Natural killer cell (primary cell): ENCODE measurements at regions not wholly inside any gene's neighbourhood (a gene's known extent, or its start where the extent isn't known, plus 50 kb on each side); places are given as distances from the start of the nearest gene placed in this dataset.

Experiments used
- ATAC-seq, 3 donors: fragments of 150-1000 bp in 2 of 3; fragments of 200-7000 bp in 1 of 3; cut with Tn5 transposase; 1 replicate in 1 of 3; 2 replicates in 2 of 3; pipeline ENCODE4 v1.10.0; 2021; ENCODE audit warnings: mild to moderate bottlenecking in 2 of 3, moderate library complexity in 2 of 3
- DNase-seq, 2 donors: peaks; one replicate each; pipeline versions ENCODE4 v3.0.0 to v3.0.0-alpha.2; 2013 to 2021; ENCODE audit warnings: mixed read lengths in 1 of 2
- H3K27ac ChIP-seq: one replicate; pipeline ENCODE4 v1.5.1; 2013; ENCODE audit warnings: mild to moderate bottlenecking, low read length
- H3K27me3 ChIP-seq: one replicate; pipeline ENCODE4 v1.6.1; 2013; ENCODE audit warnings: low read length; ENCODE audit not compliant: control insufficient read depth, insufficient read depth
- H3K36me3 ChIP-seq: one replicate; pipeline ENCODE4 v1.6.1; 2013; ENCODE audit warnings: low read length; ENCODE audit not compliant: control insufficient read depth, insufficient read depth
- H3K4me1 ChIP-seq: one replicate; pipeline ENCODE4 v1.6.1; 2013; ENCODE audit warnings: low read length; ENCODE audit not compliant: control insufficient read depth, insufficient read depth
- H3K4me3 ChIP-seq: one replicate; pipeline ENCODE4 v1.5.1; 2013; ENCODE audit warnings: low read length
- H3K9me3 ChIP-seq: one replicate; pipeline ENCODE4 v1.6.1; 2013; ENCODE audit warnings: low read length; ENCODE audit not compliant: control insufficient read depth, insufficient read depth
- H3K27ac Mint-ChIP-seq, 2 donors: one replicate each; pipeline ENCODE4 v1.8.0; 2022; ENCODE audit warnings: mild to moderate bottlenecking in 2 of 2, mixed read lengths in 2 of 2, moderate library complexity in 1 of 2
- H3K27me3 Mint-ChIP-seq, 2 donors: one replicate each; pipeline ENCODE4 v1.8.0; 2022; ENCODE audit warnings: low read depth in 2 of 2, mixed read lengths in 2 of 2
- H3K36me3 Mint-ChIP-seq: one replicate; pipeline ENCODE4 v1.8.0; 2022; ENCODE audit warnings: mixed read lengths
- H3K4me1 Mint-ChIP-seq, 2 donors: one replicate each; pipeline ENCODE4 v1.8.0; 2022; ENCODE audit warnings: mixed read lengths in 2 of 2
- H3K4me3 Mint-ChIP-seq: one replicate; pipeline ENCODE4 v1.8.0; 2022; ENCODE audit warnings: mild to moderate bottlenecking, moderate library complexity, mixed read lengths
- H3K9me3 Mint-ChIP-seq, 2 donors: one replicate each; pipeline ENCODE4 v1.8.0; 2022; ENCODE audit warnings: mixed read lengths in 2 of 2
- CTCF ChIP-seq: fragments of 200-600 bp; IDR thresholded peaks from one replicate; pipeline ENCODE4 v1.8.0; 2022; ENCODE audit warnings: antibody characterized with exemption
- WGBS: methylation state at CpG from one replicate; pipeline ENCODE4 v1.1.7; 2013; ENCODE audit warnings: missing lambda C conversion rate; ENCODE audit not compliant: insufficient coverage; 5-methylcytosine and 5-hydroxymethylcytosine counted together
- intact Hi-C: fragments of 100-400 bp; cut with micrococcal nuclease; formaldehyde crosslinking; loops from one replicate; pipeline ENCODE4 v1.14.2; 2022

- no peak for ATAC-seq
- no peaks in the 10 kb centered on the region for H3K36me3 ChIP-seq
- peaks cover 0 to 14% of the 10 kb centered on the region in 2 donors for H3K4me1 Mint-ChIP-seq
- intact Hi-C loops = no loop called here
- no peaks in the 10 kb centered on the region for H3K9me3 Mint-ChIP-seq
- H3K27ac ChIP-seq = no peak overlapping the region
- no peak overlapping the region for H3K27ac Mint-ChIP-seq
- peaks cover 24 to 28% of the 10 kb centered on the region in 2 donors for H3K27me3 Mint-ChIP-seq
- no peak overlapping the region for H3K4me3 Mint-ChIP-seq
- no peak for TF ChIP-seq CTCF
- no peaks in the 10 kb centered on the region for H3K9me3 ChIP-seq
- DNase-seq = no peak
- no peaks in the 10 kb centered on the region for H3K36me3 Mint-ChIP-seq
- WGBS = 90% methylated on average over 22 of the region's 22 CpGs
- peaks cover 3% of the 10 kb centered on the region for H3K27me3 ChIP-seq
- no peak overlapping the region for H3K4me3 ChIP-seq
- H3K4me1 ChIP-seq = no peaks in the 10 kb centered on the region
These were observed 59.8 kb downstream of the DIO3 start for GRCh38 chr14:101620821-101621785.

DNA sequence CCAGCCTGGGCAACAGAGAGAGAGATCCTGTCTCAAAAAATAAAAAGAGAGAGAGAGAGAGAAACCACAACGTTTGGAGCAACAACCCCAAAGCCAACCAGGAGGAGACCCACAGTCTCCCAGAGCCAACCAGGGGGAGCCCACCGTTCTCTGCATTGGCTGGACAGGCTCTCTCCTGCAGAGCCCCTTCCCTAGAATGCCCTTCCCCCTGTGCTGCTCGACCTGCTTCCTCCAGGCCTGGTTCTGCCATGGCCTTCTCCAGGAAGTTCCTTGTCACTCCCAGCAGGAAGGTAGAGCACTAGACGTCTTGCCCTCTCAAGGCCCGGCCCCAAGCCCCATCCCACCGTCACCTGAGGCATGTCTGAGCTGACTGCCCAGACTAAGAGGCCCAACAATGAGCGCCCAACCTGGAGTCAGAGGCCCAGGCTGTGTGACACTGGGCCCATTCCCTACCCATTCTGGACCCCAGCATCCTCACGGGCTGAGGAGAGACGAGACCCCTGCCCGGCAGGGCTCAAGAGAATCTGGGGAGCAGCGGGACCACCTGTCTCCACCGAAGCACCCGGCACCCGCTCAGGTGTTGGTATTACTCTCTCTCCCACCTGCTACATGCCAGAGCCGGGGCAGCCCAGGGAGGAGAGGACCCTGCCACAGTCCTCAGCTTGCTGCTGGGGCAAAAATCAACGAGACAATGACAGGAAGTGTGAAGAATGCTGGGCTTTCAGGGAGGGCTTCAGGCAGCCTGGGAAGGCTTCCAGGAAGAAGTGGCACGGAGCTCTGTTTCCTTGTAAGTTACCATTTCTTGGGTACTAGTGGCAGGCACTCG is 61.2 kb downstream of the DIO3 start:
- intact Hi-C loops = no loop called here
- no peak for ATAC-seq
- no peak for TF ChIP-seq CTCF
- H3K27me3 ChIP-seq = no peaks in the 10 kb centered on the region
- Mint-ChIP-seq H3K36me3 (no peaks in the 10 kb centered on the region), H3K4me3 (no peak overlapping the region), H3K9me3 (no peaks in the 10 kb centered on the region), H3K4me1 (peaks cover 0 to 14% of the 10 kb centered on the region in 2 donors), H3K27ac (no peak overlapping the region), H3K27me3 (peaks cover 14 to 22% of the 10 kb centered on the region in 2 donors)
- WGBS = 76% methylated on average over 18 of the region's 18 CpGs
- no peaks in the 10 kb centered on the region for H3K9me3 ChIP-seq
- no peaks in the 10 kb centered on the region for H3K36me3 ChIP-seq
- no peak for DNase-seq
- H3K4me1 ChIP-seq = no peaks in the 10 kb centered on the region
- H3K27ac ChIP-seq = no peak overlapping the region
- no peak overlapping the region for H3K4me3 ChIP-seq

GRCh38 chr14:101623077-101623372 is 61.7 kb downstream of the DIO3 start:
- H3K4me3 ChIP-seq = no peak overlapping the region
- no peaks in the 10 kb centered on the region for H3K36me3 ChIP-seq
- H3K36me3 Mint-ChIP-seq = no peaks in the 10 kb centered on the region
- peaks cover 4% of the 10 kb centered on the region for H3K27me3 ChIP-seq
- intact Hi-C loops = no loop called here
- H3K27ac Mint-ChIP-seq = no peak overlapping the region
- H3K4me1 Mint-ChIP-seq = peaks cover 3 to 19% of the 10 kb centered on the region in 2 donors
- H3K4me3 Mint-ChIP-seq = no peak overlapping the region
- TF ChIP-seq CTCF = no peak
- WGBS = 82% methylated on average over 6 of the region's 6 CpGs
- no peak overlapping the region for H3K27ac ChIP-seq
- no peaks in the 10 kb centered on the region for H3K9me3 ChIP-seq
- H3K27me3 Mint-ChIP-seq = peaks cover 14 to 25% of the 10 kb centered on the region in 2 donors
- no peaks in the 10 kb centered on the region for H3K9me3 Mint-ChIP-seq
- DNase-seq (no peak), ATAC-seq (no peak)
- peaks cover 4% of the 10 kb centered on the region for H3K4me1 ChIP-seq
